HT1080 (cell line): ENCODE measurements at regions not wholly inside any gene's neighbourhood (a gene's known extent, or its start where the extent isn't known, plus 50 kb on each side); places are given as distances from the start of the nearest gene placed in this dataset.
"Not testable (repeated sequence)": the region's sequence is repeated elsewhere in the genome, so short reads cannot be mapped to it uniquely, and the experiment has no call there.

ENCODE experiments used
- DNase-seq: peaks from one replicate; pipeline ENCODE4 v3.0.0-alpha.2; 2015; ENCODE audit warnings: low read depth

DNA sequence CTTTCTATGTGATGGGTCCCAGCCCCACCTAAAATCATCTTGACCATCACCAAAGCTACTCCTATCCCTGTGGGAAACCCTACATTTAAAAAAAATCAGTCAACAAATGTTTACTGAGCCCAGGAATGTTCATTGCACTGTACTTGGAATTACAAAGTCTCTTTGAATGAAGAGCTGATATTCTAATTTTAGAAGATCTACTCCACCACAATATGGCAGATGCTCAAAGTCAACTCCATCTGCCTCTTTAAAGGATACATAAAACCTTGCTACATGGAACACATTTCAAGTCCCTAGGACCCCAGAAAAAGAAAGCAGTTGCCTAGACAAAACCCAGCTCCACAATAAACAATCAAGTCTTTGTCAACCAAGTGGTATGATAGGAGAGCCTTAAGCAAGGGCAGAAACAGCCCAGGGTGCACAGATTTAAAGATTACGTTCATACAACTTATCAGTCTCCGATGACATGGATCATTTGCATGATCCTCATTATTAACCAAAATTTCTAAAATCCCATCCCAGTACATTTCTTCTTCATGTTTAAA lies 234.3 kb upstream of the ACVR2A start:
- no peak for DNase-seq

DNA sequence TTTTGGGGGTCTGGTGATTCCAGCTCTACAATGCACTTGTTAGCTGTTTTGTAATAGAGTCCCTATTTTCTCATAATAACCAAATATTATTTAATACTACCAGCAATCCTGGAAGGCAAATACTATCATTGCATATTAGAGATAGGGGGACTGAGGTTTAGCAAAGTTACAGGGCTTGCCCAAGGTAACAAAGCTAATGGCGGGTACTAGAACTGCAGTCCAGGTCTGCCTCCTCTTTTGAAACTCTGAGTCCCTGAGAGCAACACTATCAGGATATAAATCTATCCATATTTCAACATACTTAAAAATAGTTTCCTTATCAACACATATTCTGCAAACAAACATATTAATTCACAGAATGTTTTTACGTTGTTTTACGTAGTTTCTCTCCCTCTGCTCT lies 235.5 kb upstream of the ACVR2A start:
- DNase-seq, result no peak

DNA sequence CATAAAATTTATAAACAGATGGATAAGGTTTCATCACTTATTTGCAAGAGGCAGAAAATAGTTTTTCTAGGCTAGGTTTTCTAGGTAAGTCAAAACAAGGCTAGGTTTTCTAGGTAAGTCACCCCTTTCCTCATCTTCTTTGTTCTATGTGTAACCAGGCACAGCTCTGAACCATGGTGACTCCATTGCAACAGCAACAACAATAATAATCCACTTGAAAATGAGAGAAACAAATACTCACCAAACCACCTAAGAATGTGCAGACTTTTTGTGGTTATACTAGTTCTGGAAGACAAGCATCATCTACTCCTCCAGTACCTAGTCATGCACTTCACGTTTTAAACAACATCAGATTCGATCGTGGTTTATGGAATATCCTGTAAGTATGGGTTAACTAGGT lies 237.4 kb upstream of the ACVR2A start:
- no peak for DNase-seq

DNA sequence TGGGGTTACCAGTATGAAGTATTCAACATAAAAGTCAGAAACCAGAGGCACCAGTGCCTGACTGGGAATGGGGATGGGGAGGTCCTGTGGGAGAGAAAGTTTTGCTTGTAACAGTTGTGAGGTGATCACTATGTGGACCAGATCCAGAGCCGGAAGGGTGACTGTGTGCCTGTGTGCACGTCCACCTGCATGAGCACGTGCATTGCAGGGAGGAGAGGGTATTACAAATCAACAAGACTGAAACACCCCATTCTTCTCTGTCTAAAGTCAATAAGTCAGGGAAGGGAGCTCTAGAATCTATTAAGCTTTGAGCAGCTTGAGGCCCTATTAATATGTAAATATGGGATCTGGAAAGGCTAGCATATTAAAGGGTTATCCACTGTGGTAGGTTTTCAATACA lies 241.0 kb upstream of the ACVR2A start:
- DNase-seq, result peak; percentile 3

DNA sequence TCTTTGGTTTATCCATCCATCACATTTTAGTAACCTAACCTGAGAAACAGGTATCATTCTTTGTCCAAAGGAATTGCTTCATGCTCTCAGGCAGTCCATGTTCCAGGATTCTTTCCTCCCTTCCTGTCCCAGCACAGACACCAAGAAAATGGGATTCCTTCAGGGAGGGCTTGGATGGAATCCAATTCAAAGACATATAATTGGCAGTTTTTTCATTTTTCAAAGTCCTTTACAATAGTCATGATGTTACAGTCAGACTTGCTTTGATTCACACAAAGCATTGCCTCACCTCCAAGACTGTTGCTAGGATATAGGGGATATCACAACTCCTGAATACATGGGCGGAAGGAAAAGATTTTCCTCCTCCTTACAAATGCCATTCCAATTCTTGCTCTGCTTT lies 241.4 kb upstream of the ACVR2A start:
- DNase-seq, result peak; percentile 6

DNA sequence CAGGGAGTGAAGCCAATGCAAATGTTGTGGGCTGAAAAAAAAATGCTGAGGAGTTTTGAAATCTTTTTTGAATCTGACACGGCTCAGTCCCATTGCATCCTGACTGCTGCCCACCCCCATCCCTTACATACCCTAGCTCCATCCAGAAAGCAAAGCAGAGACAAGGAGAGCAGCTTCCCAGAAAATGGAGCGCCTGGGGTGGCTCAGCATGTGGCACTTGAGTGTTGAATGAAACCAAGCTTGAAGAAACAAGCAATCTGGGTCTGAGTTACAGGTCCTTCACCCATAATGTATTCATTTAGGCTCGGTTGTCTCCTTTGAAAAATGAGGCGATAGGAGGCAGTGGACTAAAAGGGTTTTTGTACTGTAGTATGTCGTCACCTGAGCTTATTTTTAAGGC lies 244.2 kb upstream of the ACVR2A start:
- DNase-seq, result no peak

DNA sequence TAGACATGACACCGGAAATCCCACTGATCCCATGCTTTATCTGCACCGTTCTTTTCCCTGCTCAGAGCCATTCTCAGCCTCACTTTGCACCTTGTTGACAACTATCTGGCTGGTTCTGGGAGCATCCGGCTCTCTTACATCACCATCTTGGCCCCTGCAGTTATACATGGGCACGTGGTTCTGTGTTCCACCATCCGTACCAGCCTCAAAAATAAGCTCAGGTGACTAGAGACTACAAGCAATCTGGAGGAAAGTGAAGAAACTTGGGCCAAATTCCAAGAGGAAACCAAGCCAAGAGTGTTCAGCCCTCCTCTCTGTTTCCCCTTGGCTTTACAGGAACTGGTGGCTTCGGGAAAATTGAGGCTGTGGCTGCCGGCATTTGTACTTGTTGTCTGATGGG lies 244.6 kb upstream of the ACVR2A start:
- DNase-seq, result peak; percentile 2

DNA sequence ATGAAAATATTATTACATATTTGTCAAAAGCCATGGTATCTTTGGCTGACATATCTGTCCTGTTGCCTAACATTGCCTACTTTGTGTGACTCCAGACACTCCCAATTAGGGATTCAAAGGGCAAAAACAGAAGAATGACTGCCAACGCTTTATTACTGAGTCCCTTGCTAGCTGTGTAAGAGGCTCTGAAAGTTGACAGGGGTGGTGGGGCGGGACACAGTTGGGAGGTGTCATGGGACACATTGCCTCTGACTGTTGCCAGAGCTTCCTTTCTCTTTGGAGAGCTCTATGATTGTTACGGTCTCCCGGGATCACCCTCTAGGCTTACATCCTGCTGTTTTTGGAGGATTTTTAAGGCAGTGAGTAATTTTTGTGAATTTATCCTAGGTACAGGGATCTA lies 249.6 kb upstream of the ACVR2A start:
- DNase-seq, result no peak

DNA sequence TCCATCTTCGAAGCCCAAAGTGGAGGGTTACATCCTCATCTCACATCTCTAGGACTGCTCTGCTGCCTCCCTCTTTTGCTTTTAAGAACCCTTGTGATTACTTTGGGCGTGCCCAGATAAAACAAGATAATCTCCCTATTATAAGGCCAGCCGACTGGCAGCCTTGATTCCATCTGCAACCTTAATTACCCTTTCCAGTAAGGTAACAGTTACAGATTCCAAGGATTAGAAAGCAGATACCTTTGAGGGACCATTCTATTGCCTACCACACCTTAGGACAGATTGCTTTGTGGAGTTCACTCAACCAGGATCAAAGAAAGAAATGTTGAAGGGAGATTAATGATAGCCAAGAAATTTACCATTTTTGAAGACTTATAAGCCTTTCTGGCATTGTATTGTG lies 250.8 kb upstream of the ACVR2A start:
- no peak for DNase-seq

DNA sequence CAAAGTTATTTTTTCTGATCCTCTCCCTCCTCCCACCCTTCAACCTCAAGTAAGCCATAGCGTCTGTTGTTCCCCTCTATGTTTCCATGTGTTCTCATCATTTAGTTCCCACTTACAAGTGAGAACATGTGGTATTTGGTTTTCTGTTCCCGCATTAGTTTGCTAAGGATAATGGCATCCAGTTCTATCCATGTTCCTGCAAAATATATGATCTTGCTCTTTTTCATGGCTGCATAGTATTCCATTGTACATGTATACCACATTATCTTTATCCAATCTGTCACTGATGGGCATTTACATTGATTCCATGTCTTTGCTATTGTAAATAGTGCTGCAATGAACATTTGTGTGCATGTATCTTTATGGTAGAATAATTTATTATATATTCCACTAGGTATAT lies 252.0 kb upstream of the ACVR2A start:
- not testable (repeated sequence) for DNase-seq

DNA sequence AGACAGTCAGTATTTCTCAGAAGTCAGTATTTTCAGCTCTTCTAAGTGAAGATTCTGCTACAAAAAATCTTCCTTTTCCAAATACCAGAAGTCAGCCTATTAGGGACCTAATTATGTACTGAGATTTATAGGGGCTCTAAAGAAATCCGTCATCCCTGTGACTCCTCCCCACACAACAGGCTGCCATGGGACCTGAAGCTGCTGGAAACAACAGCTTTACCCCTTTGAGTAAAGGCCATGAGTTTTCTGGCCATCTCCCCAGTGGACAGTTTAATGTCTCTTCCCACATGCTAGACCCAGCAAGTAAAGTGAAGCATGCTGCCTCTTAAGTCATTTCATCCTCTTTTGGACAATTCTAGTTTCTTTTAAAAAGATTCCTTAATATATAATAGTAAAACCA lies 255.7 kb upstream of the ACVR2A start:
- no peak for DNase-seq

DNA sequence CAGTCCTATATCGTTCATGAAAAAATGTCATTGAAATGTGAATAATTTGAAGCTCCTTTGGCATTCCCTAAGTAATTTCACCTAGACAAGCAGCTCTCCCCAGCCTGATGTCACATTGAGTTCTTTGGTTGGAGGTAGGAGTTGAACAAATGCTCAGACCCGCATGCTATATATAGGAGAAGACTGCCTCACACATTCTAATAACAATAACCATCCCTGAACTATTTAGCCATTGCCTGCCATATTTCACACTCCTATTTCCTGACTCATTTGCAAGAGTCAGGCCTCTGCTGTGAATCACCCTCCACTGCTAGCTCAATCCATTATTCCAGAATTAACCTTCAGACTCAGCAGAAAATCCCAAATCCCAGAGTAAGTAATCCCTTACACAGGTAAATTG lies 256.6 kb upstream of the ACVR2A start:
- peak; percentile 74 for DNase-seq

DNA sequence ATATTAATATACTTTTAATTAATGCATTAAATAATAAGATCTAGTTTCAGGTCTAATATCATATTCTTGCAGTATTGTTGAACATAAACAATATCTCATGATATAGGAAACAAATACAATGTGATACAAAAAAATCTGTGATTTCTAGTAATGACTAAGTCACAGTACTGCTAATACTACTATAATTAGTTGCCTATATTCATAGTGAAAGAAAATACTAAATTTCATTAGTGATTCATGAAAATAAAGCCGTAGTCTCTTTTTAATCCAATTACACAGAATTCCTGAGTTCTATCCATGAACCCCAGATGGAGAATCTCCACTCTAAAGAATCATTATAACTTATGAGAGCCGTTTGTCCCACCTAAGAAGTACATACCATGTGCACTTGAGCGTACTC lies 266.3 kb upstream of the ACVR2A start:
- DNase-seq, result no peak

DNA sequence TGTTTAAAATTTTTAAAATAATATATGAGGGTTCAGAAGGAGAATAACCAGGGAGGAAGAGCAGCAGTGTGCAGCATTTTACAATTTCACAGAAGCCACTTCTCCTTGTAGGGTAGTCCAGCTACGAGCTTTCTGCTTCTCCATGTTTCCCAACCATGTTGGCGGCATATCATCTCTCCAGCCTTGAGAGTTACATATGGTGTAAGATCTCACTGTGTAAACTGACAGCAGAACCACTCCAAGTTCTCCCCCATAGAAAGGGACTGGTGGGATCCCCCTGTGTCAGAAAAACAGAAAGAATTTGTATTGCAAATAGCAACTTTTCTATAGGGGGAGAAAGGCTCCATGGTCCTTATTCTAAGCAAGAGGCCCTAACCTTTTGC lies 266.8 kb upstream of the ACVR2A start:
- no peak for DNase-seq

DNA sequence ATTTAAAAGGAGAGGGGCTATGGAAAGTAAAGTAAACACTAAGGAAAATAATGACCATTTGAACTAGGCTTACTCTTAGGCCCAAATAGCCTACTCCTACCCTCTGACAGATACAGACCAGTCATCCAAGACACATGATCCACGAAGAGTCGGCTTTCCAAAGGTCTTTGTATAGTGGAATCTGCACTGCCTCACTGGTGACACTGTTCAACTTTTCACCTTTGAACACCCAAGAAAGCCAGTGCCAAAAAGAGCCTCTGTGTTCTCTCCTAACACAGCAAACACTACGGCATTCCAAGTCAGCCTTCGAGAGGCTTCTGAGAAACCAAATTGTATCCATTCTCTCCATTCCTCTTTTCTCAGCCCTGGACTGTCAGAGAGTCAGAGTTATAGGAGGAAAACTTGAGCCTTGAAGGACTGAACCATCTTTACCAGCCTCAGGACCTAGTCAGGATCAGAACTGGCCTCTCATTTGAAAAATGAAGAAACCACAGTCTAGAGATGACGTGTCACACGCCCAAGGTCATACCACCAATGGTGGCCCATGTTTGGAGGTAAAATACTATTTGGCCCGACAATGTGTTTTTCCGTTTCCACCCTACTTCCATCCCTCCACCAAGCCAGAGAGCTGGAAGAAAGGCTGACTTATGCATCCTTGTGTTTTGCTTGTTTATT lies 267.4 kb upstream of the ACVR2A start:
- DNase-seq, result no peak

DNA sequence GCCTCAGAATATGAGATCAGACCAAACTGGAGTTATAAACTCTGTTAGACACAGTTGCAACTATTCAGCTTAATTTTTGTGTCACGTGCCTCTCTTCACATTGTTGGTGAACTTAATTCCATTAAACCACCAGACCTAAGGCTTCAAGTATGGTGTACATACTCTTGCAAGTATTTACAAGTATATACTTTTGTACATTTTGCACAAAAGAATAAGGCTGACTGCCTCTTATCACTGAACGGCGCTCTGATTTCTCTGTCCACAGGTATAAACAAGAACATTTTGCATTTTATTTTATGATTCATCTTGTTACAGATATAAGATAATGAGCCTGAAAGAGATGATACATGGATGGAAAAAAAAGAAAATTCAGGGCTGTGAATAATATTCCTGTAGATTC lies 269.7 kb upstream of the ACVR2A start:
- DNase-seq, result no peak

DNA sequence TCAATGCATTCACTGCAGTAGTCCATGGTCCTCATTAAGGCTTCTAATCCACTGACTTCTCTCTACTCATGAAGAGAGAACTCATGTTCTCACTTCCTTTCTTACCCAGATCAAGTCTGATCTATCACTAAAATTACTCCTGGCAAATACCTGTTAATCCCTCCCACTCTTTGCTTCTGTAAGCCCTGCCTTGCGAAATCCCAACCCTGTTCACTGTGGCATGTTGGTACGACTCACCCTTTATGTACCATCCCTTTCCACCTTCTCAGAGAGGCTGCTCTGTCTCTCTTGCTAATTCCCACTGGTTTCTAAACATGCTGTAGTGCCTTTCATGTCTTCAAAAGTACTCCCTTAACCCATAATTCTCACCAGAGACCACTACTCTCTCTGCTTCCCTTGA lies 272.2 kb upstream of the ACVR2A start:
- DNase-seq, result no peak

DNA sequence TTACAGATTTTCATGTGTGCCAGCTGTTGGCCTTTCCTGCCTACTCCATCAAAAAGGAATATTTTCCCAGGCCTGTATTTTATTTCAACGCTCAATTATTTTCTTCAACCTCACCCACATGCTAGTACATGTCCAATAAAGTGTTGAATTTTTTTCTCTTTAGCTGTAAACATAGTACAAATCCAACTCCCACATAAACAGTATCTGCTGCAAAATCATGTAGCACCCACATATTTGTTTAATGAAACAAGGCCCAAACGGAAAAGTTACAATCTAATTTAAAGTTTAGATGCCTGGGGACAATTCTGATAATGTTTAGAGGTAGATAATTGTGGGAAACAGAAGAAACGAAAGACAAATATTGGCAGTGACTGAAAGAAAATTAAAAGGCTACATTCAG lies 275.4 kb upstream of the ACVR2A start:
- no peak for DNase-seq

DNA sequence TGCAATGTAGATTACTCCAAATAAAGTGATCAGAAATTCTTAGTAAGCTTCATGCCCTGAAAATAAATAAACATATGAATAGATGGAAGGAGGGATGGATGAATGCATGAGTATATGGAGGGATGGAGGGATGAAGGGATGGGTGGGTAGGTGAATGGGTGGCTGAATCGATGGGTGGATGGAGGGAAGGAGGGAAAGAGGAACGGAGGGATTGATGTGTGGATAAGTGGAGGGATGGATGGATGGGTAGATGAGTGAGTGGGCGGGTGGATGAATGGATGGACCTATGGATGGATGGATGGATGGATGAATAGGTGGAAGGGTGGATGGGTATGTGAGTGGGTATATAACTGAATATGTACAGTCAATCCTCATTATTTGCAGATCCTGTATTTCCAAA lies 276.7 kb upstream of the ACVR2A start:
- no peak for DNase-seq

DNA sequence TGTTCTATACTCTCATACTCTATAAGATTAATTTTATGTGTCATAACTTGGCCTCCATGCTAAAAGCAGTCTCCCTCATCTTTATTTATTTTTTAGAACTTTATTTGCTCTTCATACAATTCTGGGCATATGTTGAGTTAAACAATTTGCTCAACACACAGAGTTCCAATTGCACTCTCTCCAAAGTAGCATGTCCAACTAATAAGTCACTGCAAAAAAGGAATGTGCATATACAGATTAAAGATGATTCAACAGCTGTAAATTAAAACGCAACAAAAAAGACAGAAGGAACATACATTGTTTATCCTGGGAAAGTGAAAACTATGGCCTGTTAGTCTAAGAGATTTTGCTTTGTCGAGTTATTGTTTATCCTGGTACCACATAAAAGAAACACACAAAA lies 277.7 kb upstream of the ACVR2A start:
- DNase-seq, result no peak

DNA sequence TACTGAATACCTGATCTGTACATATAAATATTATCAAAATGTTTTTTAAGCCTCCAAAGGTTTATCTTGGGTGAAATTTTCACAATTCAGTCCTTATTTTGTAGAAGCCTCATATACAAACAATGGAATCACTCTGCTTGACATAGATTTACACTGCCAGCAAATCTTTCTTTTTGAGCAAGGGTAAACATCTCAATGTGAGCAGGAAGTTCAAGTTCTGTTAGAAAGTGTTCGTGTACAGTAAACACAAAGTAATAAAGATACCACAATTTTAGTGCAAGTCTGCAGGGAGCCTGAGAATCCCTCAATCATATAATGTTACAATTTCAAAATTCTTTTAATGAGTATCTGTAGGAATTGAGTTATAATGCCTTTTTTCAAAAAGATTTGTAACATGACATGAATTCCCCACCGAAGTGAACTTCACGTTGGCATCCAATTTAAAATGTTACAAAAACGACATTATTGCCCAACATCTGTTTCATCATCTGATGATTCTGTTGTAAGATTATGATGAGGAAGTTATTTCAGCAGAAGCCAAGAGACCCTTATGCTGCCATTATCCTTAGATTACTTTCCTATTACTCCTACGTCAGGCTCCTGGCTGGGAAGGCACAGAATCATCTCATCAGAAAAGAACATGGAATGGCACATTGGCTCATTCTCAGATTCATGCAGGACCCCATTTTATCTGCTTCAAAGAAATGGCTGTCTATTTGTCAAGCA lies 283.9 kb upstream of the ACVR2A start:
- DNase-seq, result no peak

DNA sequence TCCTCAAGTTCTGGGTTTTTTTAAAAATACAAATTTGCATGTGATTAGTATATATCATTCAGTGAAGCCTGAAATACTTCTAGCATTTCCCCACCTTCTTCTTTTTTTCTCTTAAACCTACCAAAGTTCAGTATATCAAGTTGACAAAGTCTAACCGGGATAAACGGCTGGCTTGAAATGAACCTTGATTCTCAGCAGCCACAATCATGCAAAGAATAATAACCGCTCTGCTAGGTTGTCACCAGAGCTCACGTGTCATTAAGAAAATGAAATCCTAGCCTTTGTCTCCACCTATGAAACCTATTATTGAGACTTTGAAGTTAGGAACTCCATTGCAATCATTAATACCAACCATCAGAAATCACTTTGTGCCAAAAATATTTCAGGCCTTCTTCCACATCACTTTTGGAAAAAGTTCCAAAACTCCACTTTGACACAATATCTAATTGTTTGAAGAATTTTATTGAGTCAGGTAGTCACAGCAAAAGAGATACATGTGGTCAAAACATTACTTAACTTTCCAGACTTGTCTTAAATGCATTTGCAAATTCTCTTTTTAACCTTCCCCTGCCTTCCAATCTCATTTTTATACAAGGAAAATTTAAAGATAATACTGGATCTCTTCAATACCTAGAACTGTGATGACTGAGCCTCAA lies 285.6 kb upstream of the ACVR2A start:
- no peak for DNase-seq

DNA sequence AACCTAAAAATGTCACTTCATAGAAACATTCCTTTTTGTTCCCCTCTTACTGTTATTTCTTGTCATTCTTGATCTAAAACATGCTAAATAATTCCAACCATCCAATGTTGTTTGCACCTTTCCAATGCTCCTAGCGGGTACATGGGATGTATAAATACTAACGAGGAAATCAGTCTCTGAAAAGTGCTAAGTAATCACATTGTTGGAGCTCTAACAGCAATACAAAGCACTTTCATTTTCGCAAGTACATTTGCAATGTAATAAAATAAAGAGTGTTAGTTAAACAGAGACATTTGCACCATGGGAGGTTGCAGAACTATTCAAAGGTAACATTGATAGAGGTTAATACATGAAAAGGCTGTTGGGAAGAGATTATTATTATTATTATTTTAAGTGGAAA lies 286.2 kb upstream of the ACVR2A start:
- DNase-seq, result no peak
